ENCODE measurements at regions not wholly inside any gene's neighbourhood (a gene's known extent, or its start where the extent isn't known, plus 50 kb on each side); places are given as distances from the start of the nearest gene placed in this dataset.
"Not testable (repeated sequence)": the region's sequence is repeated elsewhere in the genome, so short reads cannot be mapped to it uniquely, and the experiment has no call there.

DNA sequence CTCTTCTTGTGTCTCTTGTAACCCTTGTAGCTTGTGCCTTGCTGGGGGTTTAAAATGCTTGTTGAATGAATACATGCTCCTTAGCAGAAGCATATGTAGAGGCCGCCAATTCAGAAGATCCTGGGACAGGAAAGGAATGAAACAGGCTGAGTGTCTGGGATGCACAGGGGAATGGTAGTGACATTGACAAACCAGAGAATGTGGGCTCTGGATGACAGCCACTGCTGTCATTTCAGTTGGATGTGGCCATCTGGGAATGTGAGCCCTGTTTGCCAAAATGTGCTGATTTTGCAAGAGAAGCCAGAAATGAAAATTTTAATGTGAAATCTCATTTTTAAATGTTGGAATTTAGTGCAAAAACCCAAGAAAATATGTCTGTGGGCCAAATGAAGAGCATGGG, 136.8 kb downstream of the DACT1 start:
- Histone ChIP-seq H3K79me2 (ENCODE audit: control insufficient read depth, insufficient read depth, low read length) (no peaks in the 10 kb centered on the region), H3K4me2 (ENCODE audit: control insufficient read depth, extremely low read depth, insufficient read depth, low read depth, low read length) (no peak overlapping the region), H3K27me3 (ENCODE audit: control insufficient read depth, extremely low read depth, insufficient read depth, low read length) (no peaks in the 10 kb centered on the region), H4K20me1 (ENCODE audit: control insufficient read depth, extremely low read depth, insufficient read depth, low read length) (no peaks in the 10 kb centered on the region), H3K9me1 (ENCODE audit: control insufficient read depth, extremely low read depth, insufficient read depth, low read length) (no peaks in the 10 kb centered on the region), H3K9ac (ENCODE audit: control insufficient read depth, extremely low read depth, insufficient read depth, low read length) (no peak overlapping the region), H3K27ac (ENCODE audit: control insufficient read depth, insufficient read depth, low read length) (no peak overlapping the region), H3K36me3 (ENCODE audit: control insufficient read depth in 2 of 2, extremely low read depth in 1 of 2, insufficient read depth in 2 of 2, low read length in 2 of 2) (no peaks in the 10 kb centered on the region), H3K4me1 (ENCODE audit: control insufficient read depth, extremely low read depth, insufficient read depth, low read length) (no peaks in the 10 kb centered on the region), H3K4me3 (ENCODE audit: control insufficient read depth in 2 of 3, extremely low read depth in 1 of 3, insufficient read depth in 2 of 3, low read depth in 1 of 3, low read length in 3 of 3) (no peak overlapping the region), H2AFZ (ENCODE audit: control insufficient read depth, low read length) (no peak overlapping the region), H3K9me3 (ENCODE audit: control insufficient read depth, low read depth, low read length) (no peaks in the 10 kb centered on the region)
- no peak for TF ChIP-seq EZH2 (IDR thresholded peaks at IDR 0.05; ENCODE audit: low read length)
- TF ChIP-seq, protein P1, sequence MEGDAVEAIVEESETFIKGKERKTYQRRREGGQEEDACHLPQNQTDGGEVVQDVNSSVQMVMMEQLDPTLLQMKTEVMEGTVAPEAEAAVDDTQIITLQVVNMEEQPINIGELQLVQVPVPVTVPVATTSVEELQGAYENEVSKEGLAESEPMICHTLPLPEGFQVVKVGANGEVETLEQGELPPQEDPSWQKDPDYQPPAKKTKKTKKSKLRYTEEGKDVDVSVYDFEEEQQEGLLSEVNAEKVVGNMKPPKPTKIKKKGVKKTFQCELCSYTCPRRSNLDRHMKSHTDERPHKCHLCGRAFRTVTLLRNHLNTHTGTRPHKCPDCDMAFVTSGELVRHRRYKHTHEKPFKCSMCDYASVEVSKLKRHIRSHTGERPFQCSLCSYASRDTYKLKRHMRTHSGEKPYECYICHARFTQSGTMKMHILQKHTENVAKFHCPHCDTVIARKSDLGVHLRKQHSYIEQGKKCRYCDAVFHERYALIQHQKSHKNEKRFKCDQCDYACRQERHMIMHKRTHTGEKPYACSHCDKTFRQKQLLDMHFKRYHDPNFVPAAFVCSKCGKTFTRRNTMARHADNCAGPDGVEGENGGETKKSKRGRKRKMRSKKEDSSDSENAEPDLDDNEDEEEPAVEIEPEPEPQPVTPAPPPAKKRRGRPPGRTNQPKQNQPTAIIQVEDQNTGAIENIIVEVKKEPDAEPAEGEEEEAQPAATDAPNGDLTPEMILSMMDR (optimal IDR thresholded peaks at IDR 0.05 in 1 of 3, IDR thresholded peaks at IDR 0.05 in 1 of 3, conservative IDR thresholded peaks at IDR 0.05 in 1 of 3; ENCODE audit: extremely low read depth in 1 of 3, insufficient read depth in 2 of 3, low read length in 3 of 3), result no peak
- dilution Hi-C loops (cut with MboI; ENCODE audit: extremely low pct_ligation_motif_present, low sequenced_read_pairs), result no loop called here
- DNase-seq (ENCODE audit: low read depth, low spot score) (no peak), FAIRE-seq (no peak)

GRCh38 chr14:58775130-58775529, 137.4 kb downstream of the DACT1 start:
- H3K9ac ChIP-seq (ENCODE audit: control insufficient read depth, extremely low read depth, insufficient read depth, low read length); FAIRE-seq; H3K27me3 ChIP-seq (ENCODE audit: control insufficient read depth, extremely low read depth, insufficient read depth, low read length); H3K79me2 ChIP-seq (ENCODE audit: control insufficient read depth, insufficient read depth, low read length); H3K4me2 ChIP-seq (ENCODE audit: control insufficient read depth, extremely low read depth, insufficient read depth, low read depth, low read length); H3K4me1 ChIP-seq (ENCODE audit: control insufficient read depth, extremely low read depth, insufficient read depth, low read length); H3K9me3 ChIP-seq (ENCODE audit: control insufficient read depth, low read depth, low read length); H4K20me1 ChIP-seq (ENCODE audit: control insufficient read depth, extremely low read depth, insufficient read depth, low read length); H3K9me1 ChIP-seq (ENCODE audit: control insufficient read depth, extremely low read depth, insufficient read depth, low read length); H3K4me3 ChIP-seq (ENCODE audit: control insufficient read depth in 2 of 3, extremely low read depth in 1 of 3, insufficient read depth in 2 of 3, low read depth in 1 of 3, low read length in 3 of 3); H3K36me3 ChIP-seq (ENCODE audit: control insufficient read depth in 2 of 2, extremely low read depth in 1 of 2, insufficient read depth in 2 of 2, low read length in 2 of 2); H3K27ac ChIP-seq (ENCODE audit: control insufficient read depth, insufficient read depth, low read length); DNase-seq (ENCODE audit: low read depth, low spot score); H2AFZ ChIP-seq (ENCODE audit: control insufficient read depth, low read length); dilution Hi-C loops (cut with MboI; ENCODE audit: extremely low pct_ligation_motif_present, low sequenced_read_pairs): not testable (repeated sequence)

DNA sequence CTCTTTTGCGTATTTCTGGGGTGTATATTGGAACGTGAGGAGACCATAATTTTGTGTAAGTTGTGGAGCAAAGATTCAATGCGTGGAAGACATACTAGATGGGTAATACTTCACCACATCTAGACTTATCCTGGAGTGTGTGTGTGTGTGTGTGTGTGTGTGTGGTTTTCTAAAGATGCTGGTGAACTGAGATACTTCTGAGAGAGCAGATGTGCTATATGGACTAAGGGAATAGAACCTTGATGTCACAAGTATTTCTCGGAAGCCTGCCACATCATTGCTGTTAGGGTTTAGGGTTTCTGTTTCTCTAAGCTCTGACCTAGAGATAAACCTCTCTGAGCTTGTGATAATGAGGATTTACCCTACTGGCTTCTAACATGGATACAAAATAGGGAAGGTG, 138.8 kb downstream of the DACT1 start:
- Histone ChIP-seq H3K4me2 (ENCODE audit: control insufficient read depth, extremely low read depth, insufficient read depth, low read depth, low read length) (no peak overlapping the region), H3K9me1 (ENCODE audit: control insufficient read depth, extremely low read depth, insufficient read depth, low read length) (no peaks in the 10 kb centered on the region), H2AFZ (ENCODE audit: control insufficient read depth, low read length) (no peak overlapping the region), H3K36me3 (ENCODE audit: control insufficient read depth in 2 of 2, extremely low read depth in 1 of 2, insufficient read depth in 2 of 2, low read length in 2 of 2) (no peaks in the 10 kb centered on the region), H3K4me3 (ENCODE audit: control insufficient read depth in 2 of 3, extremely low read depth in 1 of 3, insufficient read depth in 2 of 3, low read depth in 1 of 3, low read length in 3 of 3) (no peak overlapping the region), H3K27me3 (ENCODE audit: control insufficient read depth, extremely low read depth, insufficient read depth, low read length) (no peaks in the 10 kb centered on the region), H3K79me2 (ENCODE audit: control insufficient read depth, insufficient read depth, low read length) (no peaks in the 10 kb centered on the region), H3K9me3 (ENCODE audit: control insufficient read depth, low read depth, low read length) (no peaks in the 10 kb centered on the region), H3K4me1 (ENCODE audit: control insufficient read depth, extremely low read depth, insufficient read depth, low read length) (no peaks in the 10 kb centered on the region), H4K20me1 (ENCODE audit: control insufficient read depth, extremely low read depth, insufficient read depth, low read length) (no peaks in the 10 kb centered on the region), H3K27ac (ENCODE audit: control insufficient read depth, insufficient read depth, low read length) (no peak overlapping the region), H3K9ac (ENCODE audit: control insufficient read depth, extremely low read depth, insufficient read depth, low read length) (no peak overlapping the region)
- FAIRE-seq (no peak), DNase-seq (ENCODE audit: low read depth, low spot score) (no peak)
- no peak for TF ChIP-seq EZH2 (IDR thresholded peaks at IDR 0.05; ENCODE audit: low read length)
- TF ChIP-seq, protein P1 (optimal IDR thresholded peaks at IDR 0.05 in 1 of 3, IDR thresholded peaks at IDR 0.05 in 1 of 3, conservative IDR thresholded peaks at IDR 0.05 in 1 of 3; ENCODE audit: extremely low read depth in 1 of 3, insufficient read depth in 2 of 3, low read length in 3 of 3), result no peak
- dilution Hi-C loops (cut with MboI; ENCODE audit: extremely low pct_ligation_motif_present, low sequenced_read_pairs), result no loop called here

Data from keratinocyte (primary cell).